HCT116 (cell line): ENCODE measurements at regions not wholly inside any gene's neighbourhood (a gene's known extent, or its start where the extent isn't known, plus 50 kb on each side); places are given as distances from the start of the nearest gene placed in this dataset.

ENCODE experiments used
- CTCF ChIP-seq, 3 experiments: fragments of 200-600 bp in 1 of 3; sonication (generic) in 1 of 3; IDR thresholded peaks in 2 of 3; conservative IDR thresholded peaks in 1 of 3; 2 replicates each; pipeline ENCODE4 v1.5.1; 2012 to 2017; ENCODE audit warnings: low read depth in 2 of 3, low read length in 2 of 3, antibody characterized with exemption in 1 of 3, borderline replicate concordance in 1 of 3, control low read depth in 1 of 3, mild to moderate bottlenecking in 1 of 3, mixed read lengths in 1 of 3, mixed run types in 1 of 3, moderate library complexity in 1 of 3; ENCODE audit not compliant: insufficient read depth in 1 of 3
- EZH2 ChIP-seq: fragments of 200-600 bp; sonication (generic); IDR thresholded peaks from 2 replicates; pipeline ENCODE4 v1.6.1; 2017; ENCODE audit warnings: antibody characterized with exemption, mixed run types
- POLR2AphosphoS5 ChIP-seq: IDR thresholded peaks from 2 replicates; pipeline ENCODE4 v1.6.1; 2011; ENCODE audit warnings: mild to moderate bottlenecking, low read depth, low read length, moderate library complexity

- TF ChIP-seq EZH2 (no peak), CTCF (IDR thresholded peaks at IDR 0.05 in 2 of 3, conservative IDR thresholded peaks at IDR 0.05 in 1 of 3; ENCODE audit: borderline replicate concordance in 1 of 3, insufficient read depth in 1 of 3, low read depth in 2 of 3, low read length in 2 of 3) (no peak), POLR2AphosphoS5 (no peak)
These were observed 66.6 kb upstream of the RPH3AL start for GRCh38 chr17:419073-419735.
